VCaP (cell line): ENCODE measurements at regions not wholly inside any gene's neighbourhood (a gene's known extent, or its start where the extent isn't known, plus 50 kb on each side); places are given as distances from the start of the nearest gene placed in this dataset.

Source experiments
- H3K27ac ChIP-seq: fragments of 450-650 bp; 2 replicates; pipeline ENCODE4 v1.5.1; 2017
- CTCF ChIP-seq: fragments of 450-650 bp; conservative IDR thresholded peaks from 2 replicates; pipeline ENCODE4 v1.5.1; 2017; ENCODE audit warnings: mild to moderate bottlenecking, moderate library complexity

- TF ChIP-seq CTCF = no peak
- no peak overlapping the region for H3K27ac ChIP-seq
Observed at GRCh38 chr10:56599201-56599600, 238.1 kb upstream of the ZWINT start.

GRCh38 chr10:56596257-56596656 is 235.2 kb upstream of the ZWINT start:
- no peak overlapping the region for H3K27ac ChIP-seq
- TF ChIP-seq CTCF = no peak

GRCh38 chr10:56593120-56593519 is 232.1 kb upstream of the ZWINT start:
- no peak for TF ChIP-seq CTCF
- no peak overlapping the region for H3K27ac ChIP-seq

GRCh38 chr10:56586461-56586891 is 225.4 kb upstream of the ZWINT start:
- H3K27ac ChIP-seq = no peak overlapping the region
- no peak for TF ChIP-seq CTCF

GRCh38 chr10:56585447-56586171 is 224.6 kb upstream of the ZWINT start:
- TF ChIP-seq CTCF = no peak
- H3K27ac ChIP-seq = no peak overlapping the region

GRCh38 chr10:56583316-56583715 is 222.3 kb upstream of the ZWINT start:
- TF ChIP-seq CTCF = no peak
- H3K27ac ChIP-seq = no peak overlapping the region

- no peak overlapping the region for H3K27ac ChIP-seq
- TF ChIP-seq CTCF = no peak
Observed at GRCh38 chr10:56567580-56567979, 206.5 kb upstream of the ZWINT start.
